Transverse colon (tissue), 4 donors: ENCODE measurements at regions not wholly inside any gene's neighbourhood (a gene's known extent, or its start where the extent isn't known, plus 50 kb on each side); places are given as distances from the start of the nearest gene placed in this dataset.

Source experiments
- DNase-seq: peaks from one replicate; pipeline ENCODE4 v3.0.0-alpha.2; 2019
- H3K27ac ChIP-seq, 4 donors: fragments of 200-600 bp; sonication (generic); 2 replicates each; pipeline ENCODE4 v1.5.1; 2016 to 2018; ENCODE audit warnings: inconsistent platforms in 4 of 4
- H3K27me3 ChIP-seq: fragments of 200-600 bp; sonication (generic); 2 replicates; pipeline ENCODE4 v1.5.1; 2017; ENCODE audit warnings: inconsistent platforms
- H3K36me3 ChIP-seq, 4 donors: fragments of 200-600 bp; sonication (generic); 2 replicates each; pipeline ENCODE4 v1.5.1; 2017 to 2019; ENCODE audit warnings: inconsistent platforms in 4 of 4
- H3K4me1 ChIP-seq, 4 donors: fragments of 200-600 bp; sonication (generic); 2 replicates each; pipeline ENCODE4 v1.5.1; 2017 to 2020; ENCODE audit warnings: inconsistent platforms in 4 of 4
- H3K4me3 ChIP-seq, 4 donors: fragments of 200-600 bp; sonication (generic); 1 replicate in 1 of 4; 2 replicates in 3 of 4; pipeline versions ENCODE4 v1.5.1 to v1.6.1; 2017 to 2019; ENCODE audit warnings: inconsistent platforms in 4 of 4
- H3K9me3 ChIP-seq, 2 donors: fragments of 200-600 bp; sonication (generic); 2 replicates each; pipeline ENCODE4 v1.5.1; 2017 to 2019; ENCODE audit warnings: inconsistent platforms in 2 of 2
- EP300 ChIP-seq: sonication (generic); formaldehyde crosslinking; IDR thresholded peaks from one replicate; pipeline ENCODE4 v1.6.1; 2017; ENCODE audit warnings: antibody characterized with exemption, low read depth
- POLR2A ChIP-seq: fragments of 450-650 bp; IDR thresholded peaks from one replicate; pipeline ENCODE4 v1.6.1; 2016; ENCODE audit warnings: antibody characterized with exemption, mild to moderate bottlenecking, moderate library complexity
- POLR2AphosphoS5 ChIP-seq, 3 donors: sonication (generic); formaldehyde crosslinking; IDR thresholded peaks; one replicate each; pipeline ENCODE4 v1.6.1; 2016; ENCODE audit warnings: antibody characterized with exemption in 3 of 3
- WGBS, 2 donors: methylation state at CpG; one replicate each; pipeline ENCODE4 v1.1.5; 2018; ENCODE audit warnings: low coverage in 1 of 2; 5-methylcytosine and 5-hydroxymethylcytosine counted together
- in situ Hi-C, 4 donors: fragments of 200-750 bp; cut with MboI; loops; one replicate each; pipeline versions ENCODE4 v1.15.0 to v1.15.1; 2017; ENCODE audit warnings: low sequenced_read_pairs in 3 of 4, low pct_ligation_motif_present in 1 of 4, low pct_unique_long_range_greater_than_20kb in 1 of 4
- intact Hi-C: fragments of 100-400 bp; cut with DNase I; formaldehyde crosslinking; loops from one replicate; pipeline ENCODE4 v1.15.1; 2023; ENCODE audit warnings: low total_unique reads
- TF ChIP-seq, protein P1 (sequence below), 5 experiments: fragments of 200-600 bp in 3 of 5; fragments of 450-650 bp in 2 of 5; sonication (generic) in 3 of 5; IDR thresholded peaks; 1 replicate in 2 of 5; 2 replicates in 3 of 5; pipeline ENCODE4 v1.5.1; 2016 to 2017; ENCODE audit warnings: antibody characterized with exemption in 5 of 5, inconsistent platforms in 3 of 5, mild to moderate bottlenecking in 2 of 5, moderate library complexity in 1 of 5

DNA sequence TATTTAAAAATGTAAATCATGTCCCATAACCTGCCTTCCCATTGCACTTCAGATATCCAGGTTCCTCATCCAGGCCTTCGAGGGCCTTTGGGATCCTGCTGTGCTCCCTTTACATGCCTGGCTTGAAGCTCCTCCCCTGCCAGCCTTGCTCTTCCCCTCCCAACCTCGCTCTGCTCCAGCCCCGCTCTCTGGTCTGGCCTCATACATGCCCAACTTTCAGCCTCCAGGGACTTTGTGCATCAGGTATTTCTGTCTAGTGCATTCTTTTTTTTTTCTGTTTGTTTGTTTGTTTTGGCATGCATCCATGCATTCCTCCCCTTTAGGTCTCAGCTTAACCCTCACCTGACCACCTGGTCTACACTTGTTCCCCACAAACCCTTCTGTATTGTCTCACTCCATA is 160.3 kb downstream of the SNX10 start:
- H3K9me3 ChIP-seq = no peaks in the 10 kb centered on the region
- intact Hi-C loops = no loop called here
- H3K27ac ChIP-seq = no peak overlapping the region
- TF ChIP-seq, protein P1, sequence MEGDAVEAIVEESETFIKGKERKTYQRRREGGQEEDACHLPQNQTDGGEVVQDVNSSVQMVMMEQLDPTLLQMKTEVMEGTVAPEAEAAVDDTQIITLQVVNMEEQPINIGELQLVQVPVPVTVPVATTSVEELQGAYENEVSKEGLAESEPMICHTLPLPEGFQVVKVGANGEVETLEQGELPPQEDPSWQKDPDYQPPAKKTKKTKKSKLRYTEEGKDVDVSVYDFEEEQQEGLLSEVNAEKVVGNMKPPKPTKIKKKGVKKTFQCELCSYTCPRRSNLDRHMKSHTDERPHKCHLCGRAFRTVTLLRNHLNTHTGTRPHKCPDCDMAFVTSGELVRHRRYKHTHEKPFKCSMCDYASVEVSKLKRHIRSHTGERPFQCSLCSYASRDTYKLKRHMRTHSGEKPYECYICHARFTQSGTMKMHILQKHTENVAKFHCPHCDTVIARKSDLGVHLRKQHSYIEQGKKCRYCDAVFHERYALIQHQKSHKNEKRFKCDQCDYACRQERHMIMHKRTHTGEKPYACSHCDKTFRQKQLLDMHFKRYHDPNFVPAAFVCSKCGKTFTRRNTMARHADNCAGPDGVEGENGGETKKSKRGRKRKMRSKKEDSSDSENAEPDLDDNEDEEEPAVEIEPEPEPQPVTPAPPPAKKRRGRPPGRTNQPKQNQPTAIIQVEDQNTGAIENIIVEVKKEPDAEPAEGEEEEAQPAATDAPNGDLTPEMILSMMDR (IDR thresholded peaks at IDR 0.05) = no peak
- no peak for TF ChIP-seq EP300
- no peak for TF ChIP-seq POLR2AphosphoS5 (IDR thresholded peaks at IDR 0.05)
- no peak for TF ChIP-seq POLR2A
- H3K4me1 ChIP-seq = no peaks in the 10 kb centered on the region
- in situ Hi-C loops = no loop called here
- no peaks in the 10 kb centered on the region for H3K36me3 ChIP-seq
- no peak overlapping the region for H3K4me3 ChIP-seq
- H3K27me3 ChIP-seq = no peaks in the 10 kb centered on the region
- WGBS, 2 donors = 77 to 92% methylated on average over 2 to 3 of the region's 3 CpGs
- DNase-seq = no peak

DNA sequence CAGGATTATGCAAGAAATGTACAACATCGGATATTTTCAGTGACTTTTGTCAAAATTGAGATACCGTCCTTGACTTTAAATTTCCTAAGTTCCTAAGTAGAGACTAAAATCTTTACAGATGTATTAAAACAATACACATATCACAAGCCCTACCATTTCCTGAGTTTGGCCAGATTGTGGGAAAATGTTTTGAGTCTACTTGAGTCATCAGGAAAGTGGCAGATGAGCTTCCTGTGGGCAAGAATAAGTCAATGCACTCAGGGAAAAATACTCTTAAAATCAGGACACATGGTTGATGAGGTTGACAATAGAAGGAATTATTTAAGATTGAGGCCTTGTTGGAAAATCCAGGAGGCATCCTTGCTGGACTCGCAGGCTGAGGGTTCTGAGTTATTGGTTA is 162.5 kb downstream of the SNX10 start:
- intact Hi-C loops = no loop called here
- Histone ChIP-seq H3K4me1 (no peaks in the 10 kb centered on the region), H3K36me3 (no peaks in the 10 kb centered on the region), H3K27me3 (no peaks in the 10 kb centered on the region), H3K27ac (no peak overlapping the region), H3K9me3 (no peaks in the 10 kb centered on the region), H3K4me3 (no peak overlapping the region)
- 83 to 94% methylated on average over 3 of the region's 3 CpGs for WGBS, 2 donors
- DNase-seq = no peak
- in situ Hi-C loops = no loop called here
- no peak for TF ChIP-seq EP300
- TF ChIP-seq, protein P1 (IDR thresholded peaks at IDR 0.05) = no peak
- no peak for TF ChIP-seq POLR2A
- TF ChIP-seq POLR2AphosphoS5 (IDR thresholded peaks at IDR 0.05) = no peak

DNA sequence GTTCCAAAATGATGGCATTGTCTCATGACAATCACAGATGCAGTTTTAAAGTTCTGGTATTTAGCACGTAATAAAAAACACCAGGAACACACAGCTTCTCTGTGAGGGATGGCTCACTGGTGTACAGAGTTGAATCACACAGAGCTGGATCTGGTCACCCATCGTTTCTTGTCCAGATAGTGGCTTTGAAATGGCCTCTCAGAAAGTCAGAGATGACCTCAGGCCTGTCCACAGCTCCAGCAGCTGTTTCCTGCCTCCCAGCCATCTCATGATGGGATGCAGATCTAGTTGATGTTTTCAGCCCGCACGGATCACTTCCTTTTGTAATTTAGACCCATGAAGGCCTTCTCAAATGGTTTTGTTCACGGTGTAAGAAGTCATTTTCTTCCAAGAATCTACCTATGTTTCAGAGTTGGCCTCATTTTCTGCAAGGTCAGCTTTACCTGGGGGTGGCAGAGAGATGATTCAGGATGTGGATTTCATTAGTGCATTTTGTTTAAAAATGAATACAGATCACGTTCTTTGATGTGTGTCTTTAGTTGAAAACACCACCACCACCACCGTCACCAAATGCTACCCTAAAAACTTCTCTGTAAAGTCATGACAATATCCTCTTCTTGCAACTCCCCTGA is 166.2 kb downstream of the SNX10 start:
- H3K36me3 ChIP-seq = no peaks in the 10 kb centered on the region
- H3K27ac ChIP-seq = no peak overlapping the region
- TF ChIP-seq POLR2AphosphoS5 (IDR thresholded peaks at IDR 0.05) = no peak
- TF ChIP-seq, protein P1 (IDR thresholded peaks at IDR 0.05) = no peak
- TF ChIP-seq POLR2A = no peak
- no peak for TF ChIP-seq EP300
- in situ Hi-C loops = no loop called here
- no peak overlapping the region for H3K4me3 ChIP-seq
- no peak for DNase-seq
- intact Hi-C loops = no loop called here
- WGBS, 2 donors = 85 to 95% methylated on average over 5 to 7 of the region's 7 CpGs
- peaks cover 0 to 6% (median 3%) of the 10 kb centered on the region in 4 donors for H3K4me1 ChIP-seq
- no peaks in the 10 kb centered on the region for H3K9me3 ChIP-seq
- H3K27me3 ChIP-seq = no peaks in the 10 kb centered on the region

DNA sequence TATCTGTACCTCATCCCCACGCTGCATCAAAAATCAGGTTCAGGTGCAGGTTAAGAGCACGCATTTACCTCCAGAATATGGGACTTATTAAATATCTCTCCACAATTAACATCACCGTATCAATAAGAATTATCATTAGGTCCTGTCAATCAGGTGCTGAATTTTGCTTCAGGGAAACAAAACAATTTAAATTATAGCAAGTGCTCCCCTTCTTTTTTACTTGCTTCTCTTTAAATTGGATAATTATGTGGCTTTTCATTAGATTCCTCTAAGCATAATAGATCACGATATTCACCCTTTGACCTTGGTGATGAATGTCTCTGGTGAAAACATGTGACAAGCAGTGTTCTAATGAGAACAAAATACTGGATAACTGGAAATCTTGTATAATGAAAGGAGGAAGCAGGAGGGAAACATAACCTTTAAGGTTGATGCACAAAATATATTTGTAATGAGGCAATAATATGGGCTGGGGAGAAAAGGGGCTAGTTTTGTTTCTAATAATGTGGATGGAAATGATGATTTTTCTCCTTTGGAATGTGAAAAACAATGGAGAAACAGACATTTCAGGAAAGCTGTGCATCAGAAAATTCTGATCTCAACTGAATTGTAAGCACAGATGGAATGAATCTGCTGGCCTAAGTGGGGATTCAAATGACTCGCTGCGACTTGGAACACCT is 166.9 kb downstream of the SNX10 start:
- TF ChIP-seq EP300 (no peak), POLR2AphosphoS5 (IDR thresholded peaks at IDR 0.05) (no peak), POLR2A (no peak)
- TF ChIP-seq, protein P1 (IDR thresholded peaks at IDR 0.05) = no peak
- H3K27ac ChIP-seq = no peak overlapping the region
- intact Hi-C loops (no loop called here), in situ Hi-C loops (no loop called here)
- WGBS, 2 donors = 86 to 89% methylated on average over 5 to 6 of the region's 6 CpGs
- H3K4me1 ChIP-seq = peaks cover 0 to 6% (median 3%) of the 10 kb centered on the region in 4 donors
- no peak overlapping the region for H3K4me3 ChIP-seq
- no peaks in the 10 kb centered on the region for H3K27me3 ChIP-seq
- no peaks in the 10 kb centered on the region for H3K36me3 ChIP-seq
- H3K9me3 ChIP-seq = no peaks in the 10 kb centered on the region
- DNase-seq = no peak
